ENCODE measurements at regions not wholly inside any gene's neighbourhood (a gene's known extent, or its start where the extent isn't known, plus 50 kb on each side); places are given as distances from the start of the nearest gene placed in this dataset.

- DNase-seq, result no peak
These were observed 274.2 kb downstream of the UACA start for GRCh38 chr15:70488941-70489848.

- DNase-seq, result peak; percentile 62
These were observed 275.3 kb downstream of the UACA start for GRCh38 chr15:70488002-70488605.

GRCh38 chr15:70487387-70487740 is 276.0 kb downstream of the UACA start:
- no peak for DNase-seq

GRCh38 chr15:70486451-70487386 is 276.6 kb downstream of the UACA start:
- DNase-seq, result peak; percentile 93

GRCh38 chr15:70486012-70486411 is 277.3 kb downstream of the UACA start:
- no peak for DNase-seq

- no peak for DNase-seq
These were observed 278.4 kb downstream of the UACA start for GRCh38 chr15:70484993-70485392.

- no peak for DNase-seq
These were observed 279.8 kb downstream of the UACA start for GRCh38 chr15:70483513-70483912.

- peak; percentile 78 for DNase-seq
These were observed 283.0 kb downstream of the UACA start for GRCh38 chr15:70480196-70480856.

- no peak for DNase-seq
These were observed 283.6 kb downstream of the UACA start for GRCh38 chr15:70479785-70480184.

- no peak for DNase-seq
These were observed 284.3 kb downstream of the UACA start for GRCh38 chr15:70479056-70479455.

GRCh38 chr15:70478251-70478990 is 284.9 kb downstream of the UACA start:
- peak; percentile 16 for DNase-seq

- no peak for DNase-seq
These were observed 285.6 kb downstream of the UACA start for GRCh38 chr15:70477750-70478250.

GRCh38 chr15:70476441-70476840 is 286.9 kb downstream of the UACA start:
- no peak for DNase-seq

GRCh38 chr15:70475921-70476320 is 287.4 kb downstream of the UACA start:
- DNase-seq, result no peak

- no peak for DNase-seq
These were observed 288.0 kb downstream of the UACA start for GRCh38 chr15:70475407-70475781.

GRCh38 chr15:70474471-70475406 is 288.6 kb downstream of the UACA start:
- no peak for DNase-seq

- DNase-seq, result no peak
These were observed 289.6 kb downstream of the UACA start for GRCh38 chr15:70473581-70474370.

GRCh38 chr15:70471517-70471916 is 291.8 kb downstream of the UACA start:
- DNase-seq, result no peak

- no peak for DNase-seq
These were observed 292.7 kb downstream of the UACA start for GRCh38 chr15:70470556-70471191.

All from stimulated activated CD4-positive, alpha-beta T cell treated with anti-CD3 and anti-CD28 coated beads, Interleukin-1b, Interleukin-23, amount 100 ng/mL, for 48 hours (primary cell).